ENCODE measurements at regions not wholly inside any gene's neighbourhood (a gene's known extent, or its start where the extent isn't known, plus 50 kb on each side); places are given as distances from the start of the nearest gene placed in this dataset.

DNA sequence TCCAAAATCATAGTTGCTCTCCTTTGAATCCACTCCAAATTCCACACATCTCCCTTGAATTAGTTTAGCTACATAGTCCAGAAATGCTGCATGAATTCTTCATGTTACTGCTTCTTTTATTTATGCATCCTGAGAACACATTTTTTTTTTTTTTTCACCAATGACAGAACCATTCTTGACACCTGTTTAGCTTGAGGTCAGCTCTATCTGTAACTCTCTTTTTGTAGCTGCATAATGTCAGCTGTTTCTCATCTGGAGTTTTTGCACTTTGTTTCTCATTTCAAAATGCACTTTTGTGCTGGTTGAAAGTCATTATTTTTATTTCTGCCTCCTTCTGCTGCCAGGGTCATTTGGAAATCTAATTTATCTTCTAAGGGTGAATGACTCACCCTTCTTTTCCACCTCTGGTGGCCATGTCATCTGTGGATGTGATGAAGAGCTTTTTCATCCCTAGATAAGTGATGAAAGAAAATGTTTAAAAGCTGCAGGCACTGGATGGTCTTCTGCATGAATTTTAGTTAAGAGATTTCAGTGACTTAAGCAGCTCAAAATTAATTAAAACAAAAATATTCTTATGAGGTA is 93.7 kb downstream of the JRKL start:
- Histone ChIP-seq H3K27ac (ENCODE audit: low read depth in 1 of 2, low read length in 2 of 2) (no peak overlapping the region), H3K9ac (ENCODE audit: low read depth in 1 of 2, low read length in 2 of 2) (no peak overlapping the region), H3K27me3 (ENCODE audit: control insufficient read depth in 4 of 4, insufficient read depth in 4 of 4, low read length in 3 of 4) (peaks cover 0 to 3% (median 0%) of the 10 kb centered on the region in 4 donors), H3K9me3 (ENCODE audit: control insufficient read depth in 4 of 4, low read length in 3 of 4) (no peaks in the 10 kb centered on the region), H3K4me1 (ENCODE audit: control insufficient read depth in 4 of 4, insufficient read depth in 4 of 4, low read length in 3 of 4) (no peaks in the 10 kb centered on the region), H3K36me3 (ENCODE audit: control insufficient read depth in 4 of 4, insufficient read depth in 3 of 4, low read depth in 1 of 4, low read length in 3 of 4) (no peaks in the 10 kb centered on the region), H3K4me3 (ENCODE audit: low read depth in 1 of 3, low read length in 3 of 3) (no peak overlapping the region)
- TF ChIP-seq FOXA2 (IDR thresholded peaks at IDR 0.05) (no peak), GABPA (IDR thresholded peaks at IDR 0.05 in 1 of 2, conservative IDR thresholded peaks at IDR 0.05 in 1 of 2) (no peak), NR2F2 (IDR thresholded peaks at IDR 0.05) (no peak), RAD21 (IDR thresholded peaks at IDR 0.05) (no peak), YY1 (IDR thresholded peaks at IDR 0.05) (no peak), ATF3 (IDR thresholded peaks at IDR 0.05) (no peak), RXRA (IDR thresholded peaks at IDR 0.05) (no peak), HNF4G (IDR thresholded peaks at IDR 0.05) (no peak)
- TF ChIP-seq, protein P1, sequence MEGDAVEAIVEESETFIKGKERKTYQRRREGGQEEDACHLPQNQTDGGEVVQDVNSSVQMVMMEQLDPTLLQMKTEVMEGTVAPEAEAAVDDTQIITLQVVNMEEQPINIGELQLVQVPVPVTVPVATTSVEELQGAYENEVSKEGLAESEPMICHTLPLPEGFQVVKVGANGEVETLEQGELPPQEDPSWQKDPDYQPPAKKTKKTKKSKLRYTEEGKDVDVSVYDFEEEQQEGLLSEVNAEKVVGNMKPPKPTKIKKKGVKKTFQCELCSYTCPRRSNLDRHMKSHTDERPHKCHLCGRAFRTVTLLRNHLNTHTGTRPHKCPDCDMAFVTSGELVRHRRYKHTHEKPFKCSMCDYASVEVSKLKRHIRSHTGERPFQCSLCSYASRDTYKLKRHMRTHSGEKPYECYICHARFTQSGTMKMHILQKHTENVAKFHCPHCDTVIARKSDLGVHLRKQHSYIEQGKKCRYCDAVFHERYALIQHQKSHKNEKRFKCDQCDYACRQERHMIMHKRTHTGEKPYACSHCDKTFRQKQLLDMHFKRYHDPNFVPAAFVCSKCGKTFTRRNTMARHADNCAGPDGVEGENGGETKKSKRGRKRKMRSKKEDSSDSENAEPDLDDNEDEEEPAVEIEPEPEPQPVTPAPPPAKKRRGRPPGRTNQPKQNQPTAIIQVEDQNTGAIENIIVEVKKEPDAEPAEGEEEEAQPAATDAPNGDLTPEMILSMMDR (IDR thresholded peaks at IDR 0.05; ENCODE audit: low read depth, low read length, missing input control) = no peak
- no peak for DNase-seq (ENCODE audit: low spot score)

DNA sequence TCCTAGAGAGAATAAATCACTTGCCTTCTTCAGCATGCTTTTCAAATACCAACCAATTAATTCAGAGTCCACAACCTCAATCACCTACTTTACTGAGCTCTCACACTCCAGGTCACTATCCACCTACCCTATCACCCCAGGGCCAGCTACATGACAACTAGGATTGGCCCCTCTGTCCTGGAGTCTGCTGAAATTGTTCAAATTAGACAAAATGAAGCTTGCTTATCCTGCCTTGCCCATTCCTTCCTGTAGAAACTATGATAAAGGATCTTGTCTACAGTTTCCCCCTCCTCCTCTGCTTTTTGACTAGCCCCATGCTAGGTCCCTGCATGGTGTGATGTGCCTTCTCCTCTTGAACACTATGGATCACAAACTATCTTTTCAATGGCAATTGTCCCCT is 94.5 kb downstream of the JRKL start:
- no peaks in the 10 kb centered on the region for H3K4me1 ChIP-seq (ENCODE audit: control insufficient read depth in 4 of 4, insufficient read depth in 4 of 4, low read length in 3 of 4)
- TF ChIP-seq FOXA2 (IDR thresholded peaks at IDR 0.05) = no peak
- no peak for TF ChIP-seq HNF4A (conservative IDR thresholded peaks at IDR 0.05)
- TF ChIP-seq, protein P1 (IDR thresholded peaks at IDR 0.05; ENCODE audit: low read depth, low read length, missing input control) = no peak
- no peak for TF ChIP-seq HNF4G (IDR thresholded peaks at IDR 0.05)
- no peak for TF ChIP-seq JUND (IDR thresholded peaks at IDR 0.05)
- no peak for TF ChIP-seq TAF1 (conservative IDR thresholded peaks at IDR 0.05)
- TF ChIP-seq FOXA1 (IDR thresholded peaks at IDR 0.05) = no peak
- TF ChIP-seq SP1 (IDR thresholded peaks at IDR 0.05) = no peak
- no peak for TF ChIP-seq GABPA (IDR thresholded peaks at IDR 0.05 in 1 of 2, conservative IDR thresholded peaks at IDR 0.05 in 1 of 2)
- TF ChIP-seq MAX (IDR thresholded peaks at IDR 0.05) = no peak
- no peaks in the 10 kb centered on the region for H3K9me3 ChIP-seq (ENCODE audit: control insufficient read depth in 4 of 4, low read length in 3 of 4)
- H3K27me3 ChIP-seq (ENCODE audit: control insufficient read depth in 4 of 4, insufficient read depth in 4 of 4, low read length in 3 of 4) = peaks cover 0 to 3% (median 0%) of the 10 kb centered on the region in 4 donors
- H3K4me3 ChIP-seq (ENCODE audit: low read depth in 1 of 3, low read length in 3 of 3) = no peak overlapping the region
- H3K36me3 ChIP-seq (ENCODE audit: control insufficient read depth in 4 of 4, insufficient read depth in 3 of 4, low read depth in 1 of 4, low read length in 3 of 4) = no peaks in the 10 kb centered on the region
- H3K27ac ChIP-seq (ENCODE audit: low read depth in 1 of 2, low read length in 2 of 2) = no peak overlapping the region
- no peak for DNase-seq (ENCODE audit: low spot score)
- H3K9ac ChIP-seq (ENCODE audit: low read depth in 1 of 2, low read length in 2 of 2) = no peak overlapping the region
